ENCODE measurements at regions not wholly inside any gene's neighbourhood (a gene's known extent, or its start where the extent isn't known, plus 50 kb on each side); places are given as distances from the start of the nearest gene placed in this dataset.

DNA sequence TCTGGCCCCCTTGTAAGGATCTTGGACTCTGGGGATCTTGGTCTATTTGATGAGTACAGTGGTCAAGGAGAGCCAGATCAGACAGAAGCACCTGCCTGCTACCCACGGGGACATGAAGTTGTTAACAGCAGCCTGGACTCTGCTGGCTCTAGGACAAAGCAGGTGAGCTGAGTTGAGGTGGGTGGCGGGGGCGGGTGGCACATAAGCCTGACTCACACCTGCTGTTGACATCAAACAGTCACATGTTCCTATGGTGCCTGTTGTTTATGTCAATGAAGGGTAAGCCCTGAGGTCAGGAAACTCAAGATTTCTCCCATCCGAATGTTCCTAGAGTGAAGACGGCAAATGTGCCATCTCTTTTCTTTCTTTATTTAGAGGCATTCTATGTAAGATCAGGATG lies 50.1 kb upstream of the CLNK start:
- Histone ChIP-seq H3K9me3 (no peaks in the 10 kb centered on the region), H3K27ac (replicated peaks in 1 of 4) (no peak overlapping the region), H3K27me3 (no peaks in the 10 kb centered on the region), H3K4me1 (no peaks in the 10 kb centered on the region), H3K36me3 (no peaks in the 10 kb centered on the region), H3K4me3 (no peak overlapping the region)
- DNase-seq (ENCODE audit: extremely low spot score), result no peak
- TF ChIP-seq, protein P1, sequence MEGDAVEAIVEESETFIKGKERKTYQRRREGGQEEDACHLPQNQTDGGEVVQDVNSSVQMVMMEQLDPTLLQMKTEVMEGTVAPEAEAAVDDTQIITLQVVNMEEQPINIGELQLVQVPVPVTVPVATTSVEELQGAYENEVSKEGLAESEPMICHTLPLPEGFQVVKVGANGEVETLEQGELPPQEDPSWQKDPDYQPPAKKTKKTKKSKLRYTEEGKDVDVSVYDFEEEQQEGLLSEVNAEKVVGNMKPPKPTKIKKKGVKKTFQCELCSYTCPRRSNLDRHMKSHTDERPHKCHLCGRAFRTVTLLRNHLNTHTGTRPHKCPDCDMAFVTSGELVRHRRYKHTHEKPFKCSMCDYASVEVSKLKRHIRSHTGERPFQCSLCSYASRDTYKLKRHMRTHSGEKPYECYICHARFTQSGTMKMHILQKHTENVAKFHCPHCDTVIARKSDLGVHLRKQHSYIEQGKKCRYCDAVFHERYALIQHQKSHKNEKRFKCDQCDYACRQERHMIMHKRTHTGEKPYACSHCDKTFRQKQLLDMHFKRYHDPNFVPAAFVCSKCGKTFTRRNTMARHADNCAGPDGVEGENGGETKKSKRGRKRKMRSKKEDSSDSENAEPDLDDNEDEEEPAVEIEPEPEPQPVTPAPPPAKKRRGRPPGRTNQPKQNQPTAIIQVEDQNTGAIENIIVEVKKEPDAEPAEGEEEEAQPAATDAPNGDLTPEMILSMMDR (IDR thresholded peaks at IDR 0.05), result no peak
- TF ChIP-seq POLR2AphosphoS5 (IDR thresholded peaks at IDR 0.05) (no peak), EP300 (IDR thresholded peaks at IDR 0.05) (no peak), POLR2A (IDR thresholded peaks at IDR 0.05; ENCODE audit: low read depth) (no peak)
- WGBS, result 89% methylated on average over 5 of the region's 5 CpGs
- intact Hi-C loops (cut with DNase I), result no loop called here
